GM20000 (cell line): ENCODE measurements at regions not wholly inside any gene's neighbourhood (a gene's known extent, or its start where the extent isn't known, plus 50 kb on each side); places are given as distances from the start of the nearest gene placed in this dataset.

Experiments
- DNase-seq: peaks from one replicate; pipeline ENCODE4 v3.0.0; 2012; ENCODE audit warnings: low spot score
- TF ChIP-seq, protein P1 (sequence below): IDR thresholded peaks from 2 replicates; pipeline ENCODE4 v1.5.1; 2012; ENCODE audit warnings: mild to moderate bottlenecking, control low read depth; ENCODE audit errors: extremely low read depth, missing control alignments

DNA sequence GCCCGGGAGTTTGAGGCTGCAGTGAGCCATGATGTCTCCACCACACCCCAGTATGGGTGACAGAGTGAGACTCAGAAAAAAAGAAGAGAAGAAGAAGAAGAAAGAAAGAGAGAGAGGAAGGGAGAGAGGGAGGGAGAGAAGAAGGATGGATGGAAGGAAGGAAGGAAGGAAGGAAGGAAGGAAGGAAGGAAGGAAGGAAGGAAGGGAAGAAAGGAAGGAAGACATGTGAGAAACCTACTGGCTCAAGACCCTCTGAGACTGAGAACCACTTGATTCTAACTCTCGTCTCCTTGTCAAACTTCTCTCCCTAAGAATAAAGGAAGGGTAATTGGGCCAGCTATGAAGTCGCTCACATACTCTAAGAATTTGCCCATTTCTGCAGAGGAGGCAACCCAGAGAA lies 148.1 kb upstream of the UBE2E1 start:
- DNase-seq, result no peak
- TF ChIP-seq, protein P1, sequence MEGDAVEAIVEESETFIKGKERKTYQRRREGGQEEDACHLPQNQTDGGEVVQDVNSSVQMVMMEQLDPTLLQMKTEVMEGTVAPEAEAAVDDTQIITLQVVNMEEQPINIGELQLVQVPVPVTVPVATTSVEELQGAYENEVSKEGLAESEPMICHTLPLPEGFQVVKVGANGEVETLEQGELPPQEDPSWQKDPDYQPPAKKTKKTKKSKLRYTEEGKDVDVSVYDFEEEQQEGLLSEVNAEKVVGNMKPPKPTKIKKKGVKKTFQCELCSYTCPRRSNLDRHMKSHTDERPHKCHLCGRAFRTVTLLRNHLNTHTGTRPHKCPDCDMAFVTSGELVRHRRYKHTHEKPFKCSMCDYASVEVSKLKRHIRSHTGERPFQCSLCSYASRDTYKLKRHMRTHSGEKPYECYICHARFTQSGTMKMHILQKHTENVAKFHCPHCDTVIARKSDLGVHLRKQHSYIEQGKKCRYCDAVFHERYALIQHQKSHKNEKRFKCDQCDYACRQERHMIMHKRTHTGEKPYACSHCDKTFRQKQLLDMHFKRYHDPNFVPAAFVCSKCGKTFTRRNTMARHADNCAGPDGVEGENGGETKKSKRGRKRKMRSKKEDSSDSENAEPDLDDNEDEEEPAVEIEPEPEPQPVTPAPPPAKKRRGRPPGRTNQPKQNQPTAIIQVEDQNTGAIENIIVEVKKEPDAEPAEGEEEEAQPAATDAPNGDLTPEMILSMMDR, result no peak

DNA sequence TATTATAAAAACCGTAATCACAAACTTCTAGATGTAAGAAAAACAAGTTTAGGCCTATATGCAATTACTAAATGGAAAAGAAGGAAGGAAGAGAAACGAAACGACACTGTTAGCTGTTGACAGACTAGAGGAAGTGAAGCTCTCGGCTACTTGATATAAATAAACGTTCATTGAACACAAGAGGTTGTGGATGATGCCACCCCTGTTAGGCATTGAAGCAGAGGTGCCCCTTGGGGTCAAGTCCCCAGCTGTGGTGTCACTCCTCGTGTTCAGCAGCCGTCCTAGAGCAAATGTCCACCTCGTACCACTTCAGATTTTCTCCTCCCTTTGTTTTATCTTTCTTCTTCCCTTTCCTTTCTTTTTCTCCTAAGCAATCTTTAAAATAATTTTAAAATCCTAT lies 146.5 kb upstream of the UBE2E1 start:
- TF ChIP-seq, protein P1, result no peak
- DNase-seq, result peak; percentile 43

DNA sequence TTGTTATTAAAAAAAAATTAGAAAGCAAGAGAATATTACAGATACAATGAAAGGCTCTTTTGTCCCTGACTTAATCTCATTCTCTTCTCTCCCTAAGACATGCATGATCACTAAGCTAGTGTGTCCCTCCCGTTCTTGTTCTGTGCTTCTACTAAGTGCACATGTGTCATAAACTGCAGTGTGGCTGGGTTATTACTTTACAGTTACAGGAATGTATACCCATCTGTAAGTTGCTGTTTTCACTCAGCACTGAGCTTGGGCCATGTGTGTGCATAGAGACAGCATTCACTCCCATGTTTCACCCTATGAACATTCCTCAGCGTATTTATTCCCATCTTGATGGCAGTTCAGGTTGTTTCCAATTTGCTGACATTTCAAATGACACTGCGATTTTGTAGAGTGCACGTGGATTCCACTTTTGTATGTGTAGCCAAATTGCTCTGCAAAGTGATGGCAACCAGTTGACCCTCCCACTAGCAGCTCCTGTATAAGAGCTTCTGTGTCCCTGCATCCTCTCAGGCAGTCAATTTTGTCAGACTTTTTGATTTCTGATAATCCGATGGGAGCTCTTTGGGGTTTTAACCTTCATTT lies 145.8 kb upstream of the UBE2E1 start:
- DNase-seq, result no peak
- TF ChIP-seq, protein P1, result no peak

DNA sequence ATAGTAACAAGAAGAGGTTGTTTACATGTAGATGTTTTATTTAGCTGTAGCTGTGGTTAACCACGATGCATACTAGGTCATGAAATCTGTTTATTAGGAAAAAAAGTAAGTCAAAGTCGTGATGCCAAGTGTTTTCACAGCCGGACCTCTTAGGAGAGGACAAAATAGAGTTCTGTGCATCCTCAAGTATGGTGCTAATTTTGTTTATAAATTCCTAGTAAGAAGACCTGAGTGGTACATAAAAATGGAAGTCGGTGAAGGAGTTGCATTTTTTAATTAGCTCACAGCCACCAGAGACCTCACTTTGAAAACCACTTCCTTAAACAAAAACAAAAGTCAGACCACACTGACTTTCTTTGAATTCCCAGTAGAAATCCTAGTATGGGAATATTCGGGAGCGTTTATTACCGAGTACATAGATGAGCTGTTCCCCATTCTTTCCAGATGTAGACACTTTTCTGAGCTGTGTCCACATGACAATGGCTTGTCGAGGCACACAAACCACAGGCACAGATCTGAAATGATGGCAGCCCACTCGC lies 143.6 kb upstream of the UBE2E1 start:
- TF ChIP-seq, protein P1, result no peak
- no peak for DNase-seq

DNA sequence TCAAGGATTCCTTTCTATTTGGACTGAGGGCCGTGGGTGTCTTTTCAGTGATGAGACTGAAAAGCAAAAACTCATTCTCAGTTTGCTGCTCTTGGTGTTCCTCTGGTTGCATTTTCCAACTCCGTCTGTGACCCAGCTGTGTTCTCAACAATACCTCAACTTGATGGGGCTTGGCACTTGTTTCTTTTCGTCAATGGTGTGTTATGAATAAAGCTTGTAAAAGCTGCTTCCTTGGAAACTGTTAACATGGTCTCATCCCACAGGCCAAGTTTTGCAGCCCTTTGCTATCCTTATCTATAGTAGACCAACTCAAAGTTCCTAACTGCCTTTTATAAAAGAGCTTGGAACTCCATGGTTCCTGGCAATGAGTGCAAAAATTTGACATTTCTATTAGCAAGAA lies 142.5 kb upstream of the UBE2E1 start:
- TF ChIP-seq, protein P1, result no peak
- DNase-seq, result no peak

DNA sequence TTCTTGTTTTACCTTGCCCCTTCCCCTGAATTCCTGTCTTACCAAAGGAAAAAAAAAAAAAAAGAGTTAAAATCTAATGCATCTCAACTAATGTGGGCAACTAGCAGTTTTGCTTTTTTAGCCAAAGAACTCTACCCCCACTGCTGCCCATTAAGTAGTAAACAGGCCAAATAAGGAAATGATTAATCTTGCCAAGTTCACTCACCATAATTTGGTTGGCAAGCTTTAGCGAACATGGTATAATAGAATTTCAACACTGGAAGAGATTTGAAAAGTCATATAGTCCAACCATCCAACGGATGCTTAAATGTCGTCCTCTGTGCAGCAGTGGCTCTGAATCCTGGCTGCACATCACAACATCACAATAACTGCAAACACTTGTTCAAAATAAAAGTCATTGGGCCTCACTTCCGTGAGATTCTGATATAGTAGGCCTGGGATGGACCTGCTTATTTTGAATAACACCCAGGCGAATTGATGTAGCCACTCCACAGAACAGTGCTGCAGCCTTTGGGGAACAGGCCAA lies 142.0 kb upstream of the UBE2E1 start:
- no peak for DNase-seq
- TF ChIP-seq, protein P1, result no peak

DNA sequence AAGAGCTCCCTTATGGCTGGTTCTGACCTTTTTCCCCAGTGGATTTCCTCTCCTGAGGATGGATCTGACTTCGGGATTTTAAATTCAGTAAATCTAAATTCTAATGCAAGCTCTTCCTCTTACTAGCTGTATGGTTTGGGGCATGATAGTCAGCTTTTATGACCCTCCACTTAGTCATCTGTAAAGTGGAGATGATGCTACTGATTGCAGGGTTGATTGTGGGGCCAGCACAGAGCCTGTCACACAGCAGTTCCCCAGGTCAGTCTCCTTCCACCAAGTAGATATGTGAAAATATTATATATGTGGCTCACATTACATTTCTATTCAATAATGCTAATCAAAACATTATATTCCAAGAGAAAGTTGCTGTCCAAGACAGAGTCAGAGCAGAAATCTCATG lies 141.3 kb upstream of the UBE2E1 start:
- TF ChIP-seq, protein P1, result no peak
- no peak for DNase-seq
